ENCODE measurements at regions not wholly inside any gene's neighbourhood (a gene's known extent, or its start where the extent isn't known, plus 50 kb on each side); places are given as distances from the start of the nearest gene placed in this dataset.

GRCh38 chr17:77808686-77809425 lies 149.6 kb upstream of the TNRC6C start:
- peak; percentile 45; the same call in 1 of the 2 replicates for TF ChIP-seq USF1 (IDR thresholded peaks at IDR 0.05)
- no peak for TF ChIP-seq EP300 (IDR thresholded peaks at IDR 0.05; ENCODE audit: borderline replicate concordance)

GRCh38 chr17:77809814-77810213 lies 148.7 kb upstream of the TNRC6C start:
- TF ChIP-seq TAF1 (IDR thresholded peaks at IDR 0.05; ENCODE audit: low read depth) (no peak), EGR1 (IDR thresholded peaks at IDR 0.05) (no peak), EP300 (IDR thresholded peaks at IDR 0.05; ENCODE audit: borderline replicate concordance) (no peak), USF1 (IDR thresholded peaks at IDR 0.05) (no peak), CREB1 (IDR thresholded peaks at IDR 0.05; ENCODE audit: low read depth) (no peak), CEBPB (IDR thresholded peaks at IDR 0.05) (no peak), FOXM1 (IDR thresholded peaks at IDR 0.05; ENCODE audit: borderline replicate concordance, low read depth) (no peak), YY1 (IDR thresholded peaks at IDR 0.05; ENCODE audit: low read depth) (no peak), RAD21 (IDR thresholded peaks at IDR 0.05; ENCODE audit: low read depth) (no peak), TCF12 (IDR thresholded peaks at IDR 0.05; ENCODE audit: low read depth) (no peak), ZBTB7A (IDR thresholded peaks at IDR 0.05; ENCODE audit: low read depth) (no peak), NFIC (IDR thresholded peaks at IDR 0.05) (no peak), TEAD4 (IDR thresholded peaks at IDR 0.05) (no peak)
- TF ChIP-seq, protein P1, sequence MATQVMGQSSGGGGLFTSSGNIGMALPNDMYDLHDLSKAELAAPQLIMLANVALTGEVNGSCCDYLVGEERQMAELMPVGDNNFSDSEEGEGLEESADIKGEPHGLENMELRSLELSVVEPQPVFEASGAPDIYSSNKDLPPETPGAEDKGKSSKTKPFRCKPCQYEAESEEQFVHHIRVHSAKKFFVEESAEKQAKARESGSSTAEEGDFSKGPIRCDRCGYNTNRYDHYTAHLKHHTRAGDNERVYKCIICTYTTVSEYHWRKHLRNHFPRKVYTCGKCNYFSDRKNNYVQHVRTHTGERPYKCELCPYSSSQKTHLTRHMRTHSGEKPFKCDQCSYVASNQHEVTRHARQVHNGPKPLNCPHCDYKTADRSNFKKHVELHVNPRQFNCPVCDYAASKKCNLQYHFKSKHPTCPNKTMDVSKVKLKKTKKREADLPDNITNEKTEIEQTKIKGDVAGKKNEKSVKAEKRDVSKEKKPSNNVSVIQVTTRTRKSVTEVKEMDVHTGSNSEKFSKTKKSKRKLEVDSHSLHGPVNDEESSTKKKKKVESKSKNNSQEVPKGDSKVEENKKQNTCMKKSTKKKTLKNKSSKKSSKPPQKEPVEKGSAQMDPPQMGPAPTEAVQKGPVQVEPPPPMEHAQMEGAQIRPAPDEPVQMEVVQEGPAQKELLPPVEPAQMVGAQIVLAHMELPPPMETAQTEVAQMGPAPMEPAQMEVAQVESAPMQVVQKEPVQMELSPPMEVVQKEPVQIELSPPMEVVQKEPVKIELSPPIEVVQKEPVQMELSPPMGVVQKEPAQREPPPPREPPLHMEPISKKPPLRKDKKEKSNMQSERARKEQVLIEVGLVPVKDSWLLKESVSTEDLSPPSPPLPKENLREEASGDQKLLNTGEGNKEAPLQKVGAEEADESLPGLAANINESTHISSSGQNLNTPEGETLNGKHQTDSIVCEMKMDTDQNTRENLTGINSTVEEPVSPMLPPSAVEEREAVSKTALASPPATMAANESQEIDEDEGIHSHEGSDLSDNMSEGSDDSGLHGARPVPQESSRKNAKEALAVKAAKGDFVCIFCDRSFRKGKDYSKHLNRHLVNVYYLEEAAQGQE (IDR thresholded peaks at IDR 0.05; ENCODE audit: low read depth), result no peak
- TF ChIP-seq, protein P2, sequence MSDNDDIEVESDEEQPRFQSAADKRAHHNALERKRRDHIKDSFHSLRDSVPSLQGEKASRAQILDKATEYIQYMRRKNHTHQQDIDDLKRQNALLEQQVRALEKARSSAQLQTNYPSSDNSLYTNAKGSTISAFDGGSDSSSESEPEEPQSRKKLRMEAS (IDR thresholded peaks at IDR 0.05), result no peak

DNA sequence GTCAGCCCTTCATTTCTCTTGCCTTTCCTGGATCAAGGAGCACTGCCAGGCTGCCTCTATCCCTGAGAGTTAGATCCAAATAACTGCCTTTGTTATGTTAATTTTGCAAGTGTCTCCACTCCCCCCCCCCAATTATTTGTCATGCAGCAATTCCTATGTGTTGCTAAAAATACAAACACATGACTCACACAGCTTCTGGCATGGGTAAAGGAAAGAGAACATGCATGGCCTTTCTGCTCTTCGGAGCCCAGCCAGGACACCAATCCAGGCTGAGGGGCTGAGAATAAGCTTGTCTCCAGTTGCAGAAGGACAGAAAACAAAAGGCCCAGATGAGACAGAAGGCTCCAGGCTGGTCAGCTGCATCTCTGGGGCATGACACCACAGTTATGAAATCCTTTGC lies 148.0 kb upstream of the TNRC6C start:
- TF ChIP-seq RAD21 (IDR thresholded peaks at IDR 0.05; ENCODE audit: low read depth) (no peak), TEAD4 (IDR thresholded peaks at IDR 0.05) (no peak), EGR1 (IDR thresholded peaks at IDR 0.05) (no peak), YY1 (IDR thresholded peaks at IDR 0.05; ENCODE audit: low read depth) (no peak), TCF12 (IDR thresholded peaks at IDR 0.05; ENCODE audit: low read depth) (no peak)
- TF ChIP-seq, protein P1 (IDR thresholded peaks at IDR 0.05; ENCODE audit: low read depth), result no peak

DNA sequence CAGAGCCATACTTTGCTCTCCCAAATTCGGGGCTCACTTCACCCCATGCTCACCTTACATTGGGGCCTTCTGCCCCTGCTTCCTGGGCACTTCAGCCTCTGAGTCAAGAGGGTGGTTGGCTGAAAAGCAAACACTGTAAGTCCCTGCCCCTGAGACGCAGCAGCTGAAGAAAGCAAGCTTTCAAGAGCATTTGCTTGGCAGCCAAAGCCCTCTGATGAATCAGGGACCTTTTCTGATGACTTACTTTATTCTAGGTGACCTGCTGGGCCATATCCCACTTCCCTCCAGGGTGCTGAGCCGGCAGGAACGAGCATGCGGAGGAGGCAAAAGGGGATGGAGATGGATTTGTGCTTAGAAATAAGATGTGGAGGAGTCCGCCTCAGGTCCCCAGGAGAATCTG lies 147.0 kb upstream of the TNRC6C start:
- TF ChIP-seq EGR1 (IDR thresholded peaks at IDR 0.05) (no peak), ZBTB7A (IDR thresholded peaks at IDR 0.05; ENCODE audit: low read depth) (no peak), TCF12 (IDR thresholded peaks at IDR 0.05; ENCODE audit: low read depth) (no peak), CREB1 (IDR thresholded peaks at IDR 0.05; ENCODE audit: low read depth) (no peak), EP300 (IDR thresholded peaks at IDR 0.05; ENCODE audit: borderline replicate concordance) (no peak), YY1 (IDR thresholded peaks at IDR 0.05; ENCODE audit: low read depth) (no peak), FOXM1 (IDR thresholded peaks at IDR 0.05; ENCODE audit: borderline replicate concordance, low read depth) (no peak), NFIC (IDR thresholded peaks at IDR 0.05) (no peak), USF1 (IDR thresholded peaks at IDR 0.05) (no peak), CEBPB (IDR thresholded peaks at IDR 0.05) (no peak), TAF1 (IDR thresholded peaks at IDR 0.05; ENCODE audit: low read depth) (no peak), TEAD4 (IDR thresholded peaks at IDR 0.05) (no peak), RAD21 (IDR thresholded peaks at IDR 0.05; ENCODE audit: low read depth) (no peak)
- TF ChIP-seq, protein P2 (IDR thresholded peaks at IDR 0.05), result no peak
- TF ChIP-seq, protein P1 (IDR thresholded peaks at IDR 0.05; ENCODE audit: low read depth), result no peak

Data from Ishikawa (cell line).